Neural cell (in vitro differentiated cells): ENCODE measurements at regions not wholly inside any gene's neighbourhood (a gene's known extent, or its start where the extent isn't known, plus 50 kb on each side); places are given as distances from the start of the nearest gene placed in this dataset.

ENCODE experiments used
- H2AFZ ChIP-seq: fragments of 200-600, 300-800 bp; sonication (generic), shearing (Covaris generic); 2 replicates; pipeline ENCODE4 v1.6.0; 2014; ENCODE audit warnings: low read depth, mild to moderate bottlenecking, antibody characterized with exemption, low read length, moderate library complexity
- H3F3A ChIP-seq: fragments of 200-600 bp; shearing (Covaris generic); 2 replicates; pipeline ENCODE4 v1.6.1; 2016; ENCODE audit warnings: mild to moderate bottlenecking, moderate library complexity, mixed read lengths, antibody characterized with exemption, low read length; ENCODE audit not compliant: insufficient read depth, poor library complexity, severe bottlenecking
- H3K27ac ChIP-seq: fragments of 200-600, 300-800 bp; sonication (generic), shearing (Covaris generic); 2 replicates; pipeline ENCODE4 v1.5.1; 2014; ENCODE audit warnings: mild to moderate bottlenecking, low read length, moderate library complexity
- H3K27me3 ChIP-seq: fragments of 300-800, 200-600 bp; sonication (generic), shearing (Covaris generic); 2 replicates; pipeline ENCODE4 v1.6.0; 2014; ENCODE audit warnings: mild to moderate bottlenecking, low read depth, low read length, moderate library complexity; ENCODE audit not compliant: insufficient read depth
- H3K36me3 ChIP-seq: fragments of 300-800, 200-600 bp; sonication (generic), shearing (Covaris generic); 2 replicates; pipeline ENCODE4 v1.5.1; 2014; ENCODE audit warnings: mild to moderate bottlenecking, antibody characterized with exemption, low read length, moderate library complexity; ENCODE audit not compliant: insufficient read depth
- H3K4me2 ChIP-seq: fragments of 300-800, 200-600 bp; sonication (generic), shearing (Covaris generic); 2 replicates; pipeline ENCODE4 v1.6.0; 2014; ENCODE audit warnings: mild to moderate bottlenecking, low read length
- H3K4me3 ChIP-seq: fragments of 300-800, 200-600 bp; sonication (generic), shearing (Covaris generic); 2 replicates; pipeline ENCODE4 v1.5.1; 2014; ENCODE audit warnings: mild to moderate bottlenecking, low read length, moderate library complexity
- H3K79me2 ChIP-seq: fragments of 200-600 bp; shearing (Covaris generic); replicated peaks from 2 replicates; pipeline ENCODE4 v1.6.0; 2014; ENCODE audit warnings: mild to moderate bottlenecking, low read length, moderate library complexity; ENCODE audit not compliant: insufficient read depth
- H3K9ac ChIP-seq: fragments of 300-800, 200-600 bp; sonication (generic), shearing (Covaris generic); 2 replicates; pipeline ENCODE4 v1.6.1; 2016; ENCODE audit warnings: mild to moderate bottlenecking, low read length, mixed read lengths
- H3K9me2 ChIP-seq: fragments of 200-600 bp; shearing (Covaris generic); 2 replicates; pipeline ENCODE4 v1.6.1; 2016; ENCODE audit warnings: mild to moderate bottlenecking, low read length, mixed read lengths; ENCODE audit not compliant: insufficient read depth
- H3K9me3 ChIP-seq: fragments of 200-600, 300-800 bp; sonication (generic), shearing (Covaris generic); 2 replicates; pipeline ENCODE4 v1.6.1; 2016; ENCODE audit warnings: mild to moderate bottlenecking, mixed run types, low read length, moderate library complexity, mixed read lengths
- H4K20me1 ChIP-seq: fragments of 200-600 bp; shearing (Covaris generic); 2 replicates; pipeline ENCODE4 v1.6.1; 2016; ENCODE audit warnings: mild to moderate bottlenecking, mixed run types; ENCODE audit not compliant: insufficient read depth
- CTCF ChIP-seq: fragments of 450-650 bp; IDR thresholded peaks from 2 replicates; pipeline ENCODE4 v1.5.1; 2014; ENCODE audit warnings: antibody characterized with exemption, mild to moderate bottlenecking, moderate library complexity; ENCODE audit not compliant: poor library complexity, severe bottlenecking
- EP300 ChIP-seq: fragments of 450-650 bp; conservative IDR thresholded peaks from 2 replicates; pipeline ENCODE4 v1.6.1; 2014; ENCODE audit warnings: antibody characterized with exemption, mild to moderate bottlenecking, moderate library complexity; ENCODE audit not compliant: poor library complexity, severe bottlenecking
- EZH2 ChIP-seq: fragments of 200-600, 300-800 bp; shearing (Covaris generic), sonication (generic); IDR thresholded peaks from 2 replicates; pipeline ENCODE4 v1.6.1; 2014; ENCODE audit warnings: antibody characterized with exemption, low read length, borderline replicate concordance, mild to moderate bottlenecking; ENCODE audit not compliant: insufficient read depth, poor library complexity, severe bottlenecking
- MXI1 ChIP-seq: fragments of 450-650 bp; conservative IDR thresholded peaks from 2 replicates; pipeline ENCODE4 v1.6.1; 2014; ENCODE audit warnings: antibody characterized with exemption, mild to moderate bottlenecking; ENCODE audit not compliant: poor library complexity, severe bottlenecking
- POLR2AphosphoS5 ChIP-seq: IDR thresholded peaks from 2 replicates; pipeline ENCODE4 v1.6.1; 2012
- RAD21 ChIP-seq: fragments of 450-650 bp; conservative IDR thresholded peaks from 2 replicates; pipeline ENCODE4 v1.6.1; 2014; ENCODE audit warnings: antibody characterized with exemption, mild to moderate bottlenecking, moderate library complexity
- REST ChIP-seq: IDR thresholded peaks from 2 replicates; pipeline ENCODE4 v1.6.1; 2012; ENCODE audit warnings: borderline replicate concordance
- SMC3 ChIP-seq: fragments of 450-650 bp; conservative IDR thresholded peaks from 2 replicates; pipeline ENCODE4 v1.6.1; 2014; ENCODE audit warnings: antibody characterized with exemption, mild to moderate bottlenecking, moderate library complexity; ENCODE audit not compliant: poor library complexity
- TAF1 ChIP-seq: IDR thresholded peaks from 2 replicates; pipeline ENCODE4 v1.6.1; 2012; ENCODE audit warnings: low read depth

- no peaks in the 10 kb centered on the region for H3K9me2 ChIP-seq
- no peak overlapping the region for H3K9ac ChIP-seq
- no peaks in the 10 kb centered on the region for H3K9me3 ChIP-seq
- H3K79me2 ChIP-seq: no peaks in the 10 kb centered on the region
- no peaks in the 10 kb centered on the region for H3K27me3 ChIP-seq
- no peak overlapping the region for H2AFZ ChIP-seq
- no peaks in the 10 kb centered on the region for H3K36me3 ChIP-seq
- TF ChIP-seq REST (no peak), EP300 (no peak), EZH2 (no peak), POLR2AphosphoS5 (no peak), RAD21 (no peak), CTCF (no peak), SMC3 (no peak), MXI1 (no peak), TAF1 (no peak)
- H3K4me2 ChIP-seq: no peak overlapping the region
- H3K27ac ChIP-seq: no peak overlapping the region
- no peak overlapping the region for H3K4me3 ChIP-seq
- H4K20me1 ChIP-seq: no peaks in the 10 kb centered on the region
- H3F3A ChIP-seq: no peaks in the 10 kb centered on the region
Measured at GRCh38 chr2:198909525-198910267, 548.0 kb downstream of the SATB2 start.

GRCh38 chr2:198905881-198906612 is 551.7 kb downstream of the SATB2 start:
- Histone ChIP-seq H3K9me3 (no peaks in the 10 kb centered on the region), H2AFZ (no peak overlapping the region), H3K27me3 (no peaks in the 10 kb centered on the region), H3K4me2 (no peak overlapping the region), H3K27ac (no peak overlapping the region), H3K36me3 (no peaks in the 10 kb centered on the region), H3K9me2 (no peaks in the 10 kb centered on the region), H3K4me3 (no peak overlapping the region), H3K9ac (no peak overlapping the region), H3K79me2 (no peaks in the 10 kb centered on the region), H3F3A (no peaks in the 10 kb centered on the region), H4K20me1 (no peaks in the 10 kb centered on the region)
- no peak for TF ChIP-seq TAF1
- TF ChIP-seq POLR2AphosphoS5: no peak
- no peak for TF ChIP-seq MXI1
- TF ChIP-seq CTCF: no peak
- TF ChIP-seq RAD21: no peak
- TF ChIP-seq SMC3: no peak
- no peak for TF ChIP-seq REST
- TF ChIP-seq EZH2: no peak
- TF ChIP-seq EP300: no peak
